ENCODE measurements at regions not wholly inside any gene's neighbourhood (a gene's known extent, or its start where the extent isn't known, plus 50 kb on each side); places are given as distances from the start of the nearest gene placed in this dataset.

DNA sequence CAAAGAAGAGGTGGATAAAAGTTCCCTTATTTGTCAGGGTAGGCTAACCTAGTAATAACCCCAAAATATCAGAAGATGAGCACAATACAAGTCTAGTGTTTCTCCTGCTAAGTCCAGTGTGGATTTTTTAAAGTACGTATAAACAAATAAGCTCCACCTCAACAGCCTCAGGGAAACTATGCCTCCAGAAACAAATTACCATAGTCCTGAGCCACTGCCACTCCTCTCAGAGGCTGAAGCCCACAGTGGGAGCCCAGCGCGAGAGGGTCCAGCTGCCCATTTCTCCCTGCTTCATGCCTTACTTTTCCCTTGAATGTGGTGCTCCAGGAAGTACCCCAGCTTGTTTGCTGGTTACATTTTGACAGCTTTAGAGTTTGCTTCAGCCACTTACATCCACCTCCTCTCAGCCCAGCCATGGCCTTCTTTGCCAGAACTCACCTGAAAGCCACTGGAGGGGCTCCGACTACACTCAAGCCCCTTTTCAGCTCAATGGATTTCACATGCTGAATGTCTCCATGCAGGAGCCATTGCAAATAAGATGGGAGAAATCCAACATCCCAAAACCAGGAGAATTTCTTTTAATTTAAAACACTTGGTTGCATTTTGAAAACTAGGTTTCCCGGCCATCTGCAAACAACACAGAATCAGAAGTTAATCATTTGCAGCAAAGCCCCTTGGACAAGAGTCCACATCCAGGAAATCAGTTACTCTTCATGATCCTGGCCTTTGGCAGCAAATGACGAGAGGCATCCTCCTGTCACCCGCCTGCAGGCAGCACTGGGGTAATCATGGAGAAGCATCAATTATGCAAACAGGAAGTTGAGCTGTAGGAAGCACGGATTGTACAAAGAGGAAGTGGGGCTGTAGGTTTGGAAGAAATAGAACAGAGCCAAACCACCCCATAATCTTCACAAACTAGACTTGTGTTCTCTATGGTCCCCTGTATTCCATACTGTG is 138.1 kb downstream of the HERPUD2 start:
- TF ChIP-seq YY1 (IDR thresholded peaks at IDR 0.05; ENCODE audit: insufficient read depth, insufficient read length), result no peak
- no peak for TF ChIP-seq SUZ12 (IDR thresholded peaks at IDR 0.05; ENCODE audit: extremely low read depth, insufficient read depth, insufficient read length)

Measured in NT2/D1 (cell line).